Thyroid gland (tissue), 4 donors: ENCODE measurements at regions not wholly inside any gene's neighbourhood (a gene's known extent, or its start where the extent isn't known, plus 50 kb on each side); places are given as distances from the start of the nearest gene placed in this dataset.

Experiments
- DNase-seq, 2 donors: peaks; one replicate each; pipeline ENCODE4 v3.0.0-alpha.2; 2019
- H3K27ac ChIP-seq, 3 donors: fragments of 200-600 bp; sonication (generic); 1 replicate in 2 of 3; 2 replicates in 1 of 3; pipeline ENCODE4 v1.5.1; 2016 to 2019; ENCODE audit warnings: mild to moderate bottlenecking in 1 of 3, moderate library complexity in 1 of 3
- H3K27me3 ChIP-seq: fragments of 200-600 bp; sonication (generic); one replicate; pipeline ENCODE4 v1.5.1; 2019
- H3K36me3 ChIP-seq, 2 donors: fragments of 200-600 bp; sonication (generic); one replicate each; pipeline ENCODE4 v1.5.1; 2016 to 2019
- H3K4me1 ChIP-seq, 2 donors: fragments of 200-600 bp; sonication (generic); one replicate each; pipeline ENCODE4 v1.5.1; 2017 to 2019
- H3K4me3 ChIP-seq, 3 donors: fragments of 200-600 bp; sonication (generic); replicated peaks in 1 of 3; 1 replicate in 2 of 3; 2 replicates in 1 of 3; pipeline ENCODE4 v1.5.1; 2016; ENCODE audit warnings: mild to moderate bottlenecking in 1 of 3
- H3K9me3 ChIP-seq: fragments of 200-600 bp; sonication (generic); one replicate; pipeline ENCODE4 v1.5.1; 2017
- CTCF ChIP-seq, 6 experiments: fragments of 200-600 bp in 3 of 6; fragments of 450-650 bp in 3 of 6; sonication (generic) in 3 of 6; IDR thresholded peaks; one replicate each; pipeline ENCODE4 v1.5.1; 2016 to 2019; ENCODE audit warnings: antibody characterized with exemption in 6 of 6, mild to moderate bottlenecking in 2 of 6, inconsistent platforms in 1 of 6, moderate library complexity in 1 of 6
- POLR2A ChIP-seq, 2 donors: fragments of 450-650 bp; IDR thresholded peaks; one replicate each; pipeline ENCODE4 v1.6.1; 2017; ENCODE audit warnings: antibody characterized with exemption in 2 of 2, mild to moderate bottlenecking in 2 of 2, moderate library complexity in 1 of 2
- whole genome bisulfite sequencing, 2 donors: methylation state at CpG; one replicate each; pipeline ENCODE4 v1.1.5; 2017; 5-methylcytosine and 5-hydroxymethylcytosine counted together
- intact Hi-C: fragments of 100-400 bp; cut with DNase I; formaldehyde crosslinking; loops from one replicate; pipeline ENCODE4 v1.15.1; 2023

GRCh38 chr7:86937363-86937878 lies 122.0 kb downstream of the ELAPOR2 start:
- no peaks in the 10 kb centered on the region for H3K9me3 ChIP-seq
- H3K36me3 ChIP-seq, result no peaks in the 10 kb centered on the region
- DNase-seq, result no peak
- H3K4me1 ChIP-seq, result no peaks in the 10 kb centered on the region
- H3K4me3 ChIP-seq, result no peak overlapping the region
- WGBS, 2 donors, result 81 to 84% methylated on average over 2 of the region's 2 CpGs
- H3K27ac ChIP-seq, result no peak overlapping the region
- TF ChIP-seq CTCF (IDR thresholded peaks at IDR 0.05), result no peak
- no peak for TF ChIP-seq POLR2A (IDR thresholded peaks at IDR 0.05)
- no peaks in the 10 kb centered on the region for H3K27me3 ChIP-seq
- intact Hi-C loops, result loop anchor here (5.0 to 10.0 kb wide), 3 partner anchors 117 to 300 kb away; partner anchors contain the start of gene ELAPOR2

DNA sequence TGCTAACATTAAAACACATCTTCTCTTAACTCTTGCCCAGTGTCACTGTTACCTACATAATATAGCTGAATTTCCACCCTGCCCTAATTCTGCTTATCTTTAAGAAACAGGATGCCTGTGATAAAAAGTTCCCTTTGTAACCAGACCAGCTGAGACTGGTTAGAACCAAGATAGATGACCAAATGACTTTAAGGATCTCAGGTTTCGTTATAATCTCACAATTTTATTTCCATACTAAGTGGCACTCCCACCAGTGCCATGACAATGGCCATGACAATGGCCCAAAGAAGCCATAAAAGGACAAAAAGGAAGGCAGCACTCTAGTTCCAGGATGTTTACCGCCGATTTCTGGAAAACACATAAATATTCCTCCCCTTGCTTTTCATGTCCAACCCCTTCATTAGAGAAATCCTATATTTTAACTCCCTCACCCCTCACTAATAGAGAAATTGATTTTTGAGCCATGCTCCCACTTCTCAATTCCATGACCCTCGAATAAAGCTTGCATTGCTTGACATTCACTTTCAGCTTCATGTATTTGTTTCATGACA lies 126.1 kb downstream of the ELAPOR2 start:
- H3K27ac ChIP-seq, result no peak overlapping the region
- 92 to 94% methylated on average over 4 of the region's 4 CpGs for WGBS, 2 donors

GRCh38 chr7:86932038-86932512 lies 127.4 kb downstream of the ELAPOR2 start:
- 64 to 68% methylated on average over 3 of the region's 3 CpGs for WGBS, 2 donors
- no peaks in the 10 kb centered on the region for H3K36me3 ChIP-seq
- peak overlapping the region in 2 of 3 donors; percentile 24 to 50 for H3K27ac ChIP-seq

More for the DNA sequence above, 126.1 kb downstream of the ELAPOR2 start:
- Histone ChIP-seq H3K27me3 (no peaks in the 10 kb centered on the region), H3K36me3 (no peaks in the 10 kb centered on the region), H3K9me3 (no peaks in the 10 kb centered on the region), H3K4me3 (no peak overlapping the region), H3K4me1 (no peaks in the 10 kb centered on the region)
- no peak for TF ChIP-seq CTCF (IDR thresholded peaks at IDR 0.05)
- no peak for TF ChIP-seq POLR2A (IDR thresholded peaks at IDR 0.05)
- intact Hi-C loops, result loop anchor here (10.0 kb wide), 1 partner anchor 121 kb away; the partner anchor contains the start of gene ELAPOR2
- DNase-seq, result no peak

GRCh38 chr7:86931439-86931838 lies 128.0 kb downstream of the ELAPOR2 start:
- TF ChIP-seq CTCF (IDR thresholded peaks at IDR 0.05) (no peak), POLR2A (IDR thresholded peaks at IDR 0.05) (no peak)
- no peak overlapping the region for H3K4me3 ChIP-seq
- WGBS, 2 donors, result 87 to 88% methylated on average over 2 of the region's 2 CpGs
- no peaks in the 10 kb centered on the region for H3K36me3 ChIP-seq
- no peaks in the 10 kb centered on the region for H3K4me1 ChIP-seq
- H3K27ac ChIP-seq, result no peak overlapping the region
- intact Hi-C loops, result loop anchor here (10.0 kb wide), 1 partner anchor 123 kb away; the partner anchor contains the start of gene ELAPOR2
- H3K9me3 ChIP-seq, result no peaks in the 10 kb centered on the region
- H3K27me3 ChIP-seq, result no peaks in the 10 kb centered on the region
- no peak for DNase-seq

More at GRCh38 chr7:86932038-86932512, 127.4 kb downstream of the ELAPOR2 start:
- intact Hi-C loops, result loop anchor here (10.0 kb wide), 1 partner anchor 123 kb away; the partner anchor contains the start of gene ELAPOR2
- DNase-seq, result no peak
- no peaks in the 10 kb centered on the region for H3K4me1 ChIP-seq
- no peak overlapping the region for H3K4me3 ChIP-seq
- H3K27me3 ChIP-seq, result no peaks in the 10 kb centered on the region
- TF ChIP-seq CTCF (IDR thresholded peaks at IDR 0.05) (no peak), POLR2A (IDR thresholded peaks at IDR 0.05) (no peak)
- no peaks in the 10 kb centered on the region for H3K9me3 ChIP-seq
